DMS53 treated with DMSO at 0.1 percent for 48 hours (cell line): ENCODE measurements at regions not wholly inside any gene's neighbourhood (a gene's known extent, or its start where the extent isn't known, plus 50 kb on each side); places are given as distances from the start of the nearest gene placed in this dataset.

Experiments used
- DNase-seq: peaks from one replicate; lab custom pipeline; 2025; ENCODE audit not compliant: unreplicated experiment; lab: John Stamatoyannopoulos, UW

- DNase-seq, result no peak
Observed at GRCh38 chr9:18371141-18371540, 102.8 kb upstream of the ADAMTSL1 start.

GRCh38 chr9:18371621-18372020 is 102.3 kb upstream of the ADAMTSL1 start:
- DNase-seq, result no peak

GRCh38 chr9:18379073-18379811 is 94.7 kb upstream of the ADAMTSL1 start:
- DNase-seq, result peak; percentile 1

- DNase-seq, result no peak
Observed at GRCh38 chr9:18382243-18382642, 91.7 kb upstream of the ADAMTSL1 start.

- DNase-seq, result no peak
Observed at GRCh38 chr9:18384066-18384465, 89.9 kb upstream of the ADAMTSL1 start.

GRCh38 chr9:18385696-18386490 is 88.1 kb upstream of the ADAMTSL1 start:
- DNase-seq, result no peak

- DNase-seq, result no peak
Observed at GRCh38 chr9:18390393-18390792, 83.6 kb upstream of the ADAMTSL1 start.

GRCh38 chr9:18393340-18394130 is 80.4 kb upstream of the ADAMTSL1 start:
- peak; percentile 79 for DNase-seq

- DNase-seq, result no peak
Observed at GRCh38 chr9:18394847-18395351, 79.1 kb upstream of the ADAMTSL1 start.

- DNase-seq, result peak; percentile 31
Observed at GRCh38 chr9:18396102-18396728, 77.7 kb upstream of the ADAMTSL1 start.

- DNase-seq, result no peak
Observed at GRCh38 chr9:18397076-18397475, 76.9 kb upstream of the ADAMTSL1 start.

GRCh38 chr9:18398038-18398437 is 75.9 kb upstream of the ADAMTSL1 start:
- DNase-seq, result no peak

- DNase-seq, result no peak
Observed at GRCh38 chr9:18404434-18405029, 69.4 kb upstream of the ADAMTSL1 start.

- no peak for DNase-seq
Observed at GRCh38 chr9:18405240-18405639, 68.7 kb upstream of the ADAMTSL1 start.

GRCh38 chr9:18410983-18411382 is 63.0 kb upstream of the ADAMTSL1 start:
- DNase-seq, result no peak

GRCh38 chr9:18421391-18421790 is 52.6 kb upstream of the ADAMTSL1 start:
- DNase-seq, result no peak

GRCh38 chr9:18422296-18423036 is 51.5 kb upstream of the ADAMTSL1 start:
- no peak for DNase-seq

- no peak for DNase-seq
Observed at GRCh38 chr9:18423791-18424531, 50.0 kb upstream of the ADAMTSL1 start.
